Effector memory CD4-positive, alpha-beta T cell (primary cell): ENCODE measurements at regions not wholly inside any gene's neighbourhood (a gene's known extent, or its start where the extent isn't known, plus 50 kb on each side); places are given as distances from the start of the nearest gene placed in this dataset.

Experiments
- DNase-seq, 3 donors: peaks; one replicate each; pipeline ENCODE4 v3.0.0-alpha.2; 2020
- H3K27ac ChIP-seq: 2 replicates; pipeline ENCODE4 v1.7.0; 2013; ENCODE audit warnings: mild to moderate bottlenecking, low read length, moderate library complexity; ENCODE audit not compliant: insufficient read depth, poor library complexity, severe bottlenecking
- H3K27me3 ChIP-seq: replicated peaks from 2 replicates; pipeline ENCODE4 v1.7.0; 2013; ENCODE audit warnings: mild to moderate bottlenecking, low read length; ENCODE audit not compliant: insufficient read depth, control insufficient read depth, poor library complexity, severe bottlenecking
- H3K36me3 ChIP-seq: 2 replicates; pipeline ENCODE4 v1.7.0; 2013; ENCODE audit warnings: mild to moderate bottlenecking, low read length, moderate library complexity; ENCODE audit not compliant: control insufficient read depth, insufficient read depth
- H3K4me1 ChIP-seq: 2 replicates; pipeline ENCODE4 v1.7.0; 2013; ENCODE audit warnings: low read length, mild to moderate bottlenecking; ENCODE audit not compliant: control insufficient read depth, insufficient read depth, poor library complexity, severe bottlenecking
- H3K4me3 ChIP-seq: 2 replicates; pipeline ENCODE4 v1.7.0; 2013; ENCODE audit warnings: low read length, low read depth, mild to moderate bottlenecking; ENCODE audit not compliant: insufficient read depth, poor library complexity, severe bottlenecking
- H3K9me3 ChIP-seq: 2 replicates; pipeline ENCODE4 v1.7.0; 2013; ENCODE audit warnings: mild to moderate bottlenecking, low read length, moderate library complexity; ENCODE audit not compliant: control insufficient read depth

- Histone ChIP-seq H3K4me3 (no peak overlapping the region), H3K9me3 (no peaks in the 10 kb centered on the region), H3K27ac (no peak overlapping the region), H3K36me3 (no peaks in the 10 kb centered on the region), H3K27me3 (no peaks in the 10 kb centered on the region), H3K4me1 (no peaks in the 10 kb centered on the region)
- no peak for DNase-seq
Observed at GRCh38 chr17:14854691-14855090, 410.4 kb downstream of the PMP22 start.

- Histone ChIP-seq H3K36me3 (no peaks in the 10 kb centered on the region), H3K4me3 (no peak overlapping the region), H3K4me1 (no peaks in the 10 kb centered on the region), H3K27ac (no peak overlapping the region), H3K9me3 (no peaks in the 10 kb centered on the region), H3K27me3 (no peaks in the 10 kb centered on the region)
- no peak for DNase-seq
Observed at GRCh38 chr17:14845591-14846281, 419.4 kb downstream of the PMP22 start.

DNA sequence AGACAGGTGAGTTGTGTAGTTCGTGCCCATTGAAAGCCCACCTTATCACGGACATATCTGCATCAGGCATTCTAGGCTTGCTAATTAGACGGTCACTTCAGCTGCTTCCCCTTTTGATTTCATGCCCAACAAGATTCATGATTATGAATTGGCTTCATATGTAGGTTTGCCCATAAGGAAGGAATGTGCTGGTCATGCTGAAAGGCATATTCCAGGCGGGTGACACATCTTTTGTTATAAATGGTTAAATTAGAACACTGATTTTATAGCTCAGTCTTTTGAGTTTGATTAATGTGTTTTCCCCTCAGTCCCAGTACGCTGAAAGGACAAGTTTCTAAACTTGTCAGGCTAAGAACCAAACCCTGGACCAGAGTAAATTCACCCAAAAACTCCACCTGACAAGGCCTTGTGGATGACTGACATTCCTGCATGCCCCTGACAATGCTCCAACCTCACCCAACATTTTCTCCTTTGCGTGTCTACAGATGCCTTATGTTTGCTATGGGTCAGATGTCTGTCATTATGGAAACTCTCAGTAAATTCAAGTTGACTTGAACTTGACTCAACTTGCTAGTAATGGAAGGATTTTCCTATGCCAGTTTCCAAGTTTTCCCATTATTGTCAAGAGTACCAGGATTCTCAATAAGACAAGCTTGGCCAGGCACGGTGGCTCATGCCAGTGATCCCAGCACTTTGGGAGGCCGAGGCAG is 421.9 kb downstream of the PMP22 start:
- H3K4me3 ChIP-seq, result no peak overlapping the region
- H3K4me1 ChIP-seq, result no peaks in the 10 kb centered on the region
- no peaks in the 10 kb centered on the region for H3K27me3 ChIP-seq
- H3K36me3 ChIP-seq, result no peaks in the 10 kb centered on the region
- H3K27ac ChIP-seq, result no peak overlapping the region
- no peaks in the 10 kb centered on the region for H3K9me3 ChIP-seq
- DNase-seq, result no peak

GRCh38 chr17:14840616-14841231 is 424.4 kb downstream of the PMP22 start:
- no peak for DNase-seq
- H3K4me1 ChIP-seq, result no peaks in the 10 kb centered on the region
- no peaks in the 10 kb centered on the region for H3K9me3 ChIP-seq
- no peaks in the 10 kb centered on the region for H3K36me3 ChIP-seq
- no peak overlapping the region for H3K4me3 ChIP-seq
- H3K27me3 ChIP-seq, result no peaks in the 10 kb centered on the region
- no peak overlapping the region for H3K27ac ChIP-seq

GRCh38 chr17:14838567-14838966 is 426.6 kb downstream of the PMP22 start:
- Histone ChIP-seq H3K36me3 (no peaks in the 10 kb centered on the region), H3K4me3 (no peak overlapping the region), H3K27ac (no peak overlapping the region), H3K4me1 (no peaks in the 10 kb centered on the region), H3K9me3 (no peaks in the 10 kb centered on the region), H3K27me3 (no peaks in the 10 kb centered on the region)
- DNase-seq, result no peak

DNA sequence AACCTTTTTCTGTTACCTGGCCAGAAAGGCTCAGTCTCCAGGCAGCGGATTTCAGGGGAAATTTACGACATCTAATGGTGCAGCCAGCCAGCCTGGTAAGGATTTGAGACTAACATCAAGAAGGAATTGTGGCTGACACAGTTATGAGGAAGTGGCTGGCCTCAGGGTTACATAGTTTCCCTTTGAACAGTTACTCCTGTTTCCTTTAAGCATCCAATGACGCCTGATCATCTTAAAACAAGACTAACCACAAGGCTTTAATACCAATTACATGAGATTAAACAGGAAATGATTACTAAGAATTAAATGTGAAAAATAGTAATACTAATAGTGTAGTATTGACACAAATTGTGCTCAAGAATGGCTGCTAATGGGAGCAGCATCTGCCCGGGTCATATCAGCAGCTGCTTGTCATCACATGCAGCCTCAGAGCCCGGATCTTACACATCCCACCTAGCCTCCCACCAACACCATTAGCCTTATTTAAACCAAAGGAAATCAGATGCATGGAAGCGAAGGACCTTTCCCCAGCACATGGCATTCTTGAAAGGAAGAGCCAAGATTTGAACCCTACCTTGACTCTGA is 431.8 kb downstream of the PMP22 start:
- Histone ChIP-seq H3K4me1 (no peaks in the 10 kb centered on the region), H3K36me3 (no peaks in the 10 kb centered on the region), H3K27ac (no peak overlapping the region), H3K9me3 (no peaks in the 10 kb centered on the region), H3K4me3 (no peak overlapping the region), H3K27me3 (peaks cover 4% of the 10 kb centered on the region)
- no peak for DNase-seq

DNA sequence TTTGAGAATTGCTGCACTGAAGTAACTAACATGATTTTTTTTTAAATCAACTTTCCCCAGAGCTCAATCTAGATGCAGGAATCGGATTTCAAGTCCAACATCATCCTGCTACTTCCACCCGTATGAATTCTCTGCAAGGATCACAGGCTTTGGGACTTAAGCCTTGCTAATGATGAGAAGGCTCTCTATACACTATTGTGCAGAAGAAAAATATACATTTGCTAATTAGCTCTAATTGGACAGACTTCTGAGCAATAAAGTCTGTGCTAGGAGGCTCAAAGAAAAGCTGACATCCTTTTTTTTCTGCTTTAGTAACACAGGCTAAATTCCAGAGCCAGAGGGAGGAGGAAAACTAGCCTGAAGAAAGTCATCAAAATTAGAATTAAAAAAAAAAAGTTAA is 433.6 kb downstream of the PMP22 start:
- no peak overlapping the region for H3K27ac ChIP-seq
- no peaks in the 10 kb centered on the region for H3K4me1 ChIP-seq
- H3K9me3 ChIP-seq, result no peaks in the 10 kb centered on the region
- DNase-seq, result no peak
- H3K4me3 ChIP-seq, result no peak overlapping the region
- no peaks in the 10 kb centered on the region for H3K36me3 ChIP-seq
- peaks cover 4% of the 10 kb centered on the region for H3K27me3 ChIP-seq

- no peak for DNase-seq
- H3K36me3 ChIP-seq, result no peaks in the 10 kb centered on the region
- H3K9me3 ChIP-seq, result no peaks in the 10 kb centered on the region
- H3K27ac ChIP-seq, result no peak overlapping the region
- peaks cover 4% of the 10 kb centered on the region for H3K27me3 ChIP-seq
- no peaks in the 10 kb centered on the region for H3K4me1 ChIP-seq
- H3K4me3 ChIP-seq, result no peak overlapping the region
Observed at GRCh38 chr17:14827396-14827919, 437.7 kb downstream of the PMP22 start.

- DNase-seq, result no peak
- no peaks in the 10 kb centered on the region for H3K9me3 ChIP-seq
Observed at GRCh38 chr17:14826358-14826757, 438.8 kb downstream of the PMP22 start.

GRCh38 chr17:14818469-14818868 is 446.7 kb downstream of the PMP22 start:
- DNase-seq, result no peak
- Histone ChIP-seq H3K4me3 (no peak overlapping the region), H3K27ac (no peak overlapping the region), H3K9me3 (no peaks in the 10 kb centered on the region), H3K4me1 (no peaks in the 10 kb centered on the region), H3K27me3 (no peaks in the 10 kb centered on the region), H3K36me3 (no peaks in the 10 kb centered on the region)

More at GRCh38 chr17:14826358-14826757, 438.8 kb downstream of the PMP22 start:
- H3K4me1 ChIP-seq, result no peaks in the 10 kb centered on the region
- H3K36me3 ChIP-seq, result no peaks in the 10 kb centered on the region
- peaks cover 4% of the 10 kb centered on the region for H3K27me3 ChIP-seq
- no peak overlapping the region for H3K4me3 ChIP-seq
- H3K27ac ChIP-seq, result no peak overlapping the region
